Testis (tissue), 2 donors: ENCODE measurements at regions not wholly inside any gene's neighbourhood (a gene's known extent, or its start where the extent isn't known, plus 50 kb on each side); places are given as distances from the start of the nearest gene placed in this dataset.

Experiments used
- DNase-seq: peaks from one replicate; pipeline ENCODE4 v3.0.0-alpha.2; 2019
- H3K27ac ChIP-seq, 2 donors: fragments of 200-600 bp; sonication (generic); one replicate each; pipeline ENCODE4 v1.5.1; 2019
- H3K27me3 ChIP-seq: fragments of 200-600 bp; sonication (generic); one replicate; pipeline ENCODE4 v1.5.1; 2019
- H3K36me3 ChIP-seq: fragments of 200-600 bp; sonication (generic); one replicate; pipeline ENCODE4 v1.5.1; 2017; ENCODE audit warnings: low read depth; ENCODE audit errors: missing control alignments
- H3K4me1 ChIP-seq: fragments of 200-600 bp; sonication (generic); one replicate; pipeline ENCODE4 v1.5.1; 2019
- H3K4me3 ChIP-seq, 2 donors: fragments of 200-600 bp; sonication (generic); one replicate each; pipeline ENCODE4 v1.5.1; 2017 to 2019
- H3K9me3 ChIP-seq: fragments of 200-600 bp; sonication (generic); one replicate; pipeline ENCODE4 v1.5.1; 2017
- POLR2A ChIP-seq: fragments of 450-650 bp; IDR thresholded peaks from one replicate; pipeline ENCODE4 v1.6.1; 2017; ENCODE audit warnings: antibody characterized with exemption, mild to moderate bottlenecking, moderate library complexity
- WGBS, 2 donors: methylation state at CpG; one replicate each; pipeline ENCODE4 v1.1.5; 2018; 5-methylcytosine and 5-hydroxymethylcytosine counted together
- intact Hi-C: fragments of 100-400 bp; cut with DNase I; formaldehyde crosslinking; loops from one replicate; pipeline ENCODE4 v1.15.1; 2023; ENCODE audit warnings: low total_unique reads
- TF ChIP-seq, protein P1 (sequence below), 3 experiments: fragments of 450-650 bp in 2 of 3; fragments of 200-600 bp in 1 of 3; sonication (generic) in 1 of 3; IDR thresholded peaks; one replicate each; pipeline ENCODE4 v1.5.1; 2016 to 2019; ENCODE audit warnings: antibody characterized with exemption in 3 of 3, mild to moderate bottlenecking in 2 of 3, moderate library complexity in 1 of 3

DNA sequence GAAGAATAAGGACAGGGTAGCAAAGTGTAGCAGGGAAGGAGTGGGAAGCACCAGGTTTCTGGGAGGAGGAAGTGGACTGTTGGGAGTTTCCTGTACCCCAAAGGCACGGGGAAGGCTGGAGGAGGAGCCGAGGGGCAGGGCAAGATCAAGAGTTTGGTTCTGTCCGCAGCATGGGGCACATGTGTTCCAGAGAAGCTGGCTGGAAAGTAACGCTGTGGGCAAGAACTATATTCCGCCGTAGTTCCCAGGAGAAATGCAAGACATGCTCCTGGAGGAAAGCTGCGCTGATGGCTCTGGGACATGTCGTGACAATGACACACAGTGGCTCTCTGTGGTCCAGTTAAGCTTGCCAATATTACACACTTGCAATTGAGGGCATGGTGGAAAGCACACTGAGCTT lies 51.7 kb upstream of the KPNA3 start:
- intact Hi-C loops: loop anchor here (10.0 kb wide), 1 partner anchor 189 kb away; no protein-coding TSS in a partner anchor
- TF ChIP-seq POLR2A: no peak
- TF ChIP-seq, protein P1, sequence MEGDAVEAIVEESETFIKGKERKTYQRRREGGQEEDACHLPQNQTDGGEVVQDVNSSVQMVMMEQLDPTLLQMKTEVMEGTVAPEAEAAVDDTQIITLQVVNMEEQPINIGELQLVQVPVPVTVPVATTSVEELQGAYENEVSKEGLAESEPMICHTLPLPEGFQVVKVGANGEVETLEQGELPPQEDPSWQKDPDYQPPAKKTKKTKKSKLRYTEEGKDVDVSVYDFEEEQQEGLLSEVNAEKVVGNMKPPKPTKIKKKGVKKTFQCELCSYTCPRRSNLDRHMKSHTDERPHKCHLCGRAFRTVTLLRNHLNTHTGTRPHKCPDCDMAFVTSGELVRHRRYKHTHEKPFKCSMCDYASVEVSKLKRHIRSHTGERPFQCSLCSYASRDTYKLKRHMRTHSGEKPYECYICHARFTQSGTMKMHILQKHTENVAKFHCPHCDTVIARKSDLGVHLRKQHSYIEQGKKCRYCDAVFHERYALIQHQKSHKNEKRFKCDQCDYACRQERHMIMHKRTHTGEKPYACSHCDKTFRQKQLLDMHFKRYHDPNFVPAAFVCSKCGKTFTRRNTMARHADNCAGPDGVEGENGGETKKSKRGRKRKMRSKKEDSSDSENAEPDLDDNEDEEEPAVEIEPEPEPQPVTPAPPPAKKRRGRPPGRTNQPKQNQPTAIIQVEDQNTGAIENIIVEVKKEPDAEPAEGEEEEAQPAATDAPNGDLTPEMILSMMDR (IDR thresholded peaks at IDR 0.05): no peak
- Histone ChIP-seq H3K9me3 (no peaks in the 10 kb centered on the region), H3K27me3 (no peaks in the 10 kb centered on the region), H3K36me3 (no peaks in the 10 kb centered on the region), H3K4me3 (no peak overlapping the region), H3K27ac (no peak overlapping the region), H3K4me1 (no peaks in the 10 kb centered on the region)
- no peak for DNase-seq
- 67 to 74% methylated on average over 8 of the region's 8 CpGs for WGBS, 2 donors
